ENCODE measurements at regions not wholly inside any gene's neighbourhood (a gene's known extent, or its start where the extent isn't known, plus 50 kb on each side); places are given as distances from the start of the nearest gene placed in this dataset.

GRCh38 chr14:49962621-49963020, 69.7 kb downstream of the ARF6 start:
- TF ChIP-seq CTCF (IDR thresholded peaks at IDR 0.05; ENCODE audit: insufficient read depth, low read depth, low read length) (no peak), EZH2 (IDR thresholded peaks at IDR 0.05; ENCODE audit: insufficient read depth, low read length) (no peak)

Data from astrocyte (in vitro differentiated cells and primary cell).